ENCODE measurements at regions not wholly inside any gene's neighbourhood (a gene's known extent, or its start where the extent isn't known, plus 50 kb on each side); places are given as distances from the start of the nearest gene placed in this dataset.
"Not testable (repeated sequence)": the region's sequence is repeated elsewhere in the genome, so short reads cannot be mapped to it uniquely, and the experiment has no call there.

- TF ChIP-seq CTCF (IDR thresholded peaks at IDR 0.05; ENCODE audit: low read depth, low read length), result no peak
- no peak overlapping the region for H3K4me3 ChIP-seq (ENCODE audit: low read depth, low read length)
These were observed 224.2 kb upstream of the RUNX1 start for GRCh38 chr21:35273333-35273732.

GRCh38 chr21:35271344-35272118 lies 222.4 kb upstream of the RUNX1 start:
- not testable (repeated sequence) for H3K4me3 ChIP-seq (ENCODE audit: low read depth, low read length)

GRCh38 chr21:35268817-35269216 lies 219.7 kb upstream of the RUNX1 start:
- TF ChIP-seq CTCF (IDR thresholded peaks at IDR 0.05; ENCODE audit: low read depth, low read length), result no peak
- H3K4me3 ChIP-seq (ENCODE audit: low read depth, low read length), result no peak overlapping the region

- no peak for TF ChIP-seq CTCF (IDR thresholded peaks at IDR 0.05; ENCODE audit: low read depth, low read length)
These were observed 219.2 kb upstream of the RUNX1 start for GRCh38 chr21:35268261-35268660.

GRCh38 chr21:35266546-35266945 lies 217.4 kb upstream of the RUNX1 start:
- TF ChIP-seq CTCF (IDR thresholded peaks at IDR 0.05; ENCODE audit: low read depth, low read length), result no peak
- no peak overlapping the region for H3K4me3 ChIP-seq (ENCODE audit: low read depth, low read length)

More at GRCh38 chr21:35268261-35268660, 219.2 kb upstream of the RUNX1 start:
- no peak overlapping the region for H3K4me3 ChIP-seq (ENCODE audit: low read depth, low read length)

- no peak overlapping the region for H3K4me3 ChIP-seq (ENCODE audit: low read depth, low read length)
- TF ChIP-seq CTCF (IDR thresholded peaks at IDR 0.05; ENCODE audit: low read depth, low read length), result no peak
These were observed 216.2 kb upstream of the RUNX1 start for GRCh38 chr21:35265170-35265877.

- no peak for TF ChIP-seq CTCF (IDR thresholded peaks at IDR 0.05; ENCODE audit: low read depth, low read length)
- H3K4me3 ChIP-seq (ENCODE audit: low read depth, low read length), result no peak overlapping the region
These were observed 210.4 kb upstream of the RUNX1 start for GRCh38 chr21:35259457-35259856.
